Suppressor macrophage treated with lipopolysaccharide for 4 hours (primary cell): ENCODE measurements at regions not wholly inside any gene's neighbourhood (a gene's known extent, or its start where the extent isn't known, plus 50 kb on each side); places are given as distances from the start of the nearest gene placed in this dataset.
"Not testable (repeated sequence)": the region's sequence is repeated elsewhere in the genome, so short reads cannot be mapped to it uniquely, and the experiment has no call there.

Source experiments
- DNase-seq: peaks from one replicate; pipeline ENCODE4 v3.0.0-alpha.2; 2020

- no peak for DNase-seq
Observed at GRCh38 chr17:31798205-31798724, 60.8 kb downstream of the COPRS start.

GRCh38 chr17:31795941-31796340 lies 63.1 kb downstream of the COPRS start:
- DNase-seq = not testable (repeated sequence)

GRCh38 chr17:31794111-31794510 lies 64.9 kb downstream of the COPRS start:
- no peak for DNase-seq

- not testable (repeated sequence) for DNase-seq
Observed at GRCh38 chr17:31793634-31794033, 65.4 kb downstream of the COPRS start.

GRCh38 chr17:31792007-31792585 lies 66.9 kb downstream of the COPRS start:
- no peak for DNase-seq

GRCh38 chr17:31789707-31790505 lies 69.1 kb downstream of the COPRS start:
- no peak for DNase-seq

- no peak for DNase-seq
Observed at GRCh38 chr17:31788956-31789355, 70.1 kb downstream of the COPRS start.

- no peak for DNase-seq
Observed at GRCh38 chr17:31788571-31788946, 70.5 kb downstream of the COPRS start.

- peak; percentile 62 for DNase-seq
Observed at GRCh38 chr17:31787857-31788570, 71.0 kb downstream of the COPRS start.

- DNase-seq = peak; percentile 78
Observed at GRCh38 chr17:31786796-31787481, 72.1 kb downstream of the COPRS start.

GRCh38 chr17:31780483-31780882 lies 78.6 kb downstream of the COPRS start:
- DNase-seq = peak; percentile 31

- DNase-seq = no peak
Observed at GRCh38 chr17:31778523-31778922, 80.5 kb downstream of the COPRS start.

- not testable (repeated sequence) for DNase-seq
Observed at GRCh38 chr17:31771328-31771727, 87.7 kb downstream of the COPRS start.

- DNase-seq = not testable (repeated sequence)
Observed at GRCh38 chr17:31770501-31770900, 88.5 kb downstream of the COPRS start.

- peak; percentile 11 for DNase-seq
Observed at GRCh38 chr17:31761836-31762510, 97.1 kb downstream of the COPRS start.

GRCh38 chr17:31758646-31759045 lies 100.4 kb downstream of the COPRS start:
- no peak for DNase-seq

- DNase-seq = no peak
Observed at GRCh38 chr17:31757097-31757496, 101.9 kb downstream of the COPRS start.

GRCh38 chr17:31754239-31754945 lies 104.7 kb downstream of the COPRS start:
- no peak for DNase-seq

- DNase-seq = no peak
Observed at GRCh38 chr17:31753011-31753410, 106.0 kb downstream of the COPRS start.

GRCh38 chr17:31752584-31752983 lies 106.5 kb downstream of the COPRS start:
- no peak for DNase-seq

- DNase-seq = no peak
Observed at GRCh38 chr17:31750578-31750977, 108.5 kb downstream of the COPRS start.

- no peak for DNase-seq
Observed at GRCh38 chr17:31748881-31749280, 110.2 kb downstream of the COPRS start.
